Stomach (tissue), 8 donors: ENCODE measurements at regions not wholly inside any gene's neighbourhood (a gene's known extent, or its start where the extent isn't known, plus 50 kb on each side); places are given as distances from the start of the nearest gene placed in this dataset.

Experiments used
- DNase-seq, 2 donors: peaks; one replicate each; pipeline versions ENCODE4 v3.0.0 to v3.0.0-alpha.2; 2013 to 2019
- H3K27ac ChIP-seq, 5 donors: fragments of 200-600 bp in 4 of 5; sonication (generic) in 4 of 5; one replicate each; pipeline ENCODE4 v1.5.1; 2013 to 2019; ENCODE audit warnings: mild to moderate bottlenecking in 1 of 5, moderate library complexity in 1 of 5
- H3K27me3 ChIP-seq, 3 donors: fragments of 200-600 bp; sonication (generic); one replicate each; pipeline ENCODE4 v1.5.1; 2017 to 2019; ENCODE audit warnings: mixed run types in 1 of 3
- H3K36me3 ChIP-seq, 4 donors: fragments of 200-600 bp; sonication (generic); 1 replicate in 3 of 4; 2 replicates in 1 of 4; pipeline ENCODE4 v1.5.1; 2016 to 2019
- H3K4me1 ChIP-seq, 4 donors: fragments of 200-600 bp; sonication (generic); one replicate each; pipeline ENCODE4 v1.5.1; 2016 to 2019
- H3K4me3 ChIP-seq, 4 donors: fragments of 200-600 bp; sonication (generic) in 3 of 4; one replicate each; pipeline ENCODE4 v1.5.1; 2016 to 2019; ENCODE audit warnings: mild to moderate bottlenecking in 1 of 4
- H3K9me3 ChIP-seq, 4 donors: fragments of 200-600 bp; sonication (generic); one replicate each; pipeline ENCODE4 v1.5.1; 2016 to 2019
- CTCF ChIP-seq, 7 experiments: fragments of 450-650 bp in 4 of 7; fragments of 200-600 bp in 3 of 7; sonication (generic) in 3 of 7; IDR thresholded peaks; one replicate each; pipeline ENCODE4 v1.5.1; 2016 to 2019; ENCODE audit warnings: antibody characterized with exemption in 7 of 7, control low read depth in 2 of 7, mild to moderate bottlenecking in 1 of 7
- EP300 ChIP-seq: sonication (generic); formaldehyde crosslinking; IDR thresholded peaks from one replicate; pipeline ENCODE4 v1.6.1; 2017; ENCODE audit warnings: antibody characterized with exemption
- POLR2A ChIP-seq, 4 donors: fragments of 450-650 bp; IDR thresholded peaks; one replicate each; pipeline ENCODE4 v1.6.1; 2016; ENCODE audit warnings: antibody characterized with exemption in 4 of 4, control low read depth in 2 of 4, mild to moderate bottlenecking in 1 of 4, moderate library complexity in 1 of 4
- POLR2AphosphoS5 ChIP-seq, 3 donors: sonication (generic); formaldehyde crosslinking; IDR thresholded peaks; one replicate each; pipeline ENCODE4 v1.6.1; 2016; ENCODE audit warnings: antibody characterized with exemption in 3 of 3
- WGBS, 5 donors: extraction: QIAGEN DNeasy Blood & Tissue Kit in 3 of 5; methylation state at CpG; one replicate each; pipeline versions ENCODE4 v1.1.5 to v1.1.7; 2013 to 2018; 5-methylcytosine and 5-hydroxymethylcytosine counted together
- intact Hi-C: fragments of 100-400 bp; cut with DNase I; formaldehyde crosslinking; loops from one replicate; pipeline ENCODE4 v1.15.1; 2023; ENCODE audit warnings: low total_unique reads
- donor health status: healthy with polysubstance abuse.
- donor health status: Bipolar disorder and iron deficiency.
- donor health status: healthy.

- peaks cover 0 to 27% (median 19%) of the 10 kb centered on the region in 4 donors for H3K9me3 ChIP-seq
- H3K4me3 ChIP-seq, result no peak overlapping the region
- H3K27ac ChIP-seq, result no peak overlapping the region
- no peak for DNase-seq
- H3K36me3 ChIP-seq, result no peaks in the 10 kb centered on the region
- TF ChIP-seq CTCF (IDR thresholded peaks at IDR 0.05) (no peak), EP300 (no peak), POLR2AphosphoS5 (IDR thresholded peaks at IDR 0.05) (no peak), POLR2A (IDR thresholded peaks at IDR 0.05) (no peak)
- no peaks in the 10 kb centered on the region for H3K4me1 ChIP-seq
- intact Hi-C loops, result no loop called here
- H3K27me3 ChIP-seq, result no peaks in the 10 kb centered on the region
Measured at GRCh38 chr10:75312440-75312839, 76.7 kb upstream of the COMTD1 start.

- Histone ChIP-seq H3K36me3 (no peaks in the 10 kb centered on the region), H3K4me3 (no peak overlapping the region), H3K9me3 (peaks cover 0 to 10% (median 0%) of the 10 kb centered on the region in 4 donors), H3K27ac (no peak overlapping the region), H3K27me3 (no peaks in the 10 kb centered on the region), H3K4me1 (no peaks in the 10 kb centered on the region)
- intact Hi-C loops, result no loop called here
- no peak for DNase-seq
- TF ChIP-seq POLR2AphosphoS5 (IDR thresholded peaks at IDR 0.05) (no peak), EP300 (no peak), CTCF (IDR thresholded peaks at IDR 0.05) (no peak), POLR2A (IDR thresholded peaks at IDR 0.05) (no peak)
Measured at GRCh38 chr10:75305675-75306074, 69.9 kb upstream of the COMTD1 start.

GRCh38 chr10:75304741-75305390 is 69.1 kb upstream of the COMTD1 start:
- no peak for DNase-seq
- Histone ChIP-seq H3K27me3 (no peaks in the 10 kb centered on the region), H3K27ac (no peak overlapping the region), H3K4me1 (no peaks in the 10 kb centered on the region), H3K9me3 (peaks cover 0 to 10% (median under 1%) of the 10 kb centered on the region in 4 donors), H3K36me3 (no peaks in the 10 kb centered on the region), H3K4me3 (no peak overlapping the region)
- TF ChIP-seq CTCF (IDR thresholded peaks at IDR 0.05) (no peak), POLR2AphosphoS5 (IDR thresholded peaks at IDR 0.05) (no peak), EP300 (no peak), POLR2A (IDR thresholded peaks at IDR 0.05) (no peak)
- intact Hi-C loops, result no loop called here
- 46 to 71% (median 68%) methylated on average over 2 of the region's 2 CpGs for WGBS, 5 donors

- 78 to 90% (median 86%) methylated on average over 1 of the region's 1 CpG for WGBS, 5 donors
- Histone ChIP-seq H3K4me3 (no peak overlapping the region), H3K27me3 (no peaks in the 10 kb centered on the region), H3K27ac (no peak overlapping the region), H3K4me1 (no peaks in the 10 kb centered on the region), H3K9me3 (peaks cover 0 to 10% (median 2%) of the 10 kb centered on the region in 4 donors), H3K36me3 (no peaks in the 10 kb centered on the region)
- no peak for TF ChIP-seq EP300
- no peak for TF ChIP-seq POLR2A (IDR thresholded peaks at IDR 0.05)
- TF ChIP-seq CTCF (IDR thresholded peaks at IDR 0.05), result no peak
- no peak for TF ChIP-seq POLR2AphosphoS5 (IDR thresholded peaks at IDR 0.05)
- intact Hi-C loops, result no loop called here
- no peak for DNase-seq
Measured at GRCh38 chr10:75304313-75304712, 68.6 kb upstream of the COMTD1 start.
